ENCODE measurements at regions not wholly inside any gene's neighbourhood (a gene's known extent, or its start where the extent isn't known, plus 50 kb on each side); places are given as distances from the start of the nearest gene placed in this dataset.

DNA sequence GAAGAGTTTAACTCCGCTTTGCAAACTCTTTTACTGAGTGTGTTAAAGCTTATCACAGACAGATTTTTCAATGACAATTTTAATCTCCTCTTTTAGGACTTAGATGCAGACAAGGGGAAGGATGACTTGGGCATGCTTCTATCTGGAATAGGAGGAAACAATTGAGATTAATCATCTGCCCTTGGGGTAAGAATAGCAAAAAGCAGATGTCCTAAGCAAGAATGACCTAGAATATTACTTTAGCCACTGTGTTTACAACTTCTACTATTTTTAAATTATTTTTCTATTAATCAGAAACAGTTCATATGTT is 569.0 kb upstream of the ADGRL2 start:
- peaks cover 1% of the 10 kb centered on the region for H3K9me3 Mint-ChIP-seq
- intact Hi-C loops (cut with DNase I, micrococcal nuclease): no loop called here
- H3K27me3 Mint-ChIP-seq: no peaks in the 10 kb centered on the region
- Histone ChIP-seq H3K36me3 (ENCODE audit: insufficient read depth, low read length) (no peaks in the 10 kb centered on the region), H3K27me3 (ENCODE audit: control insufficient read depth in 1 of 2, insufficient read depth in 2 of 2, low read length in 2 of 2) (no peaks in the 10 kb centered on the region), H3K9me3 (ENCODE audit: control insufficient read depth in 1 of 2, insufficient read depth in 1 of 2, low read length in 2 of 2) (no peaks in the 10 kb centered on the region), H3K4me1 (ENCODE audit: insufficient read depth, low read length) (no peaks in the 10 kb centered on the region), H3K4me3 (ENCODE audit: low read length) (no peak overlapping the region), H3K27ac (ENCODE audit: low read depth in 1 of 2, low read length in 2 of 2) (no peak overlapping the region)
- ChIA-PET POLR2A (no interaction called here), CTCF (interaction anchor here (0.6 kb wide), 1 partner anchor 30 kb away, joined by 3 read pairs; no protein-coding TSS in a partner anchor)
- DNase-seq: no peak
- no peak overlapping the region for H3K27ac Mint-ChIP-seq
- no peak overlapping the region for H3K4me3 Mint-ChIP-seq
- H3K36me3 Mint-ChIP-seq (ENCODE audit: low read depth): no peaks in the 10 kb centered on the region
- H3K4me1 Mint-ChIP-seq (ENCODE audit: low read depth): no peaks in the 10 kb centered on the region
- TF ChIP-seq, protein P1, sequence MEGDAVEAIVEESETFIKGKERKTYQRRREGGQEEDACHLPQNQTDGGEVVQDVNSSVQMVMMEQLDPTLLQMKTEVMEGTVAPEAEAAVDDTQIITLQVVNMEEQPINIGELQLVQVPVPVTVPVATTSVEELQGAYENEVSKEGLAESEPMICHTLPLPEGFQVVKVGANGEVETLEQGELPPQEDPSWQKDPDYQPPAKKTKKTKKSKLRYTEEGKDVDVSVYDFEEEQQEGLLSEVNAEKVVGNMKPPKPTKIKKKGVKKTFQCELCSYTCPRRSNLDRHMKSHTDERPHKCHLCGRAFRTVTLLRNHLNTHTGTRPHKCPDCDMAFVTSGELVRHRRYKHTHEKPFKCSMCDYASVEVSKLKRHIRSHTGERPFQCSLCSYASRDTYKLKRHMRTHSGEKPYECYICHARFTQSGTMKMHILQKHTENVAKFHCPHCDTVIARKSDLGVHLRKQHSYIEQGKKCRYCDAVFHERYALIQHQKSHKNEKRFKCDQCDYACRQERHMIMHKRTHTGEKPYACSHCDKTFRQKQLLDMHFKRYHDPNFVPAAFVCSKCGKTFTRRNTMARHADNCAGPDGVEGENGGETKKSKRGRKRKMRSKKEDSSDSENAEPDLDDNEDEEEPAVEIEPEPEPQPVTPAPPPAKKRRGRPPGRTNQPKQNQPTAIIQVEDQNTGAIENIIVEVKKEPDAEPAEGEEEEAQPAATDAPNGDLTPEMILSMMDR (IDR thresholded peaks at IDR 0.05): no peak
- ATAC-seq (ENCODE audit: poor library complexity): no peak

GRCh38 chr1:81230983-81231728 is 569.6 kb upstream of the ADGRL2 start:
- POLR2A ChIA-PET: no interaction called here

DNA sequence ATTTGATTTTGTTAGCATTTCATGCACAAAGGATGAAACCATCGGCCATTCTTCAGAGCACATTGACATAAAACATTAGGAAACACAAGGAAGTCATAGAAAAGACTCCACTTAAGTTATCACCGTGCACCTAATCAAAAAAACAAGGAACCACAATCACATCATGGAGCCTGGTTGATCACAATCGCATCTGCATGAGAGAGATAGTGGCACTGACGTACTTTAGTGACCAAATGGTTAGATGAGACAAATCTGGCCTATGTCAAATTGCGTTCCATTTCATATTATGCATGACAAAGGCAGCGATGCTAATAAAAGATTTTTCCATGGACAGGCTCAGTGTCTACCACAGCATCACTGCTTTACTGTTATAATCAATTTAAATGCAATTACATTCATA is 571.8 kb upstream of the ADGRL2 start:
- no peak for ATAC-seq (ENCODE audit: poor library complexity)
- Mint-ChIP-seq H3K4me3 (no peak overlapping the region), H3K4me1 (ENCODE audit: low read depth) (no peaks in the 10 kb centered on the region), H3K27me3 (no peaks in the 10 kb centered on the region), H3K36me3 (ENCODE audit: low read depth) (no peaks in the 10 kb centered on the region), H3K9me3 (peaks cover 3% of the 10 kb centered on the region), H3K27ac (no peak overlapping the region)
- TF ChIP-seq, protein P1 (IDR thresholded peaks at IDR 0.05): no peak
- intact Hi-C loops (cut with DNase I, micrococcal nuclease): no loop called here
- no peaks in the 10 kb centered on the region for H3K36me3 ChIP-seq (ENCODE audit: insufficient read depth, low read length)
- CTCF ChIA-PET: no interaction called here
- H3K27ac ChIP-seq (ENCODE audit: low read depth in 1 of 2, low read length in 2 of 2): no peak overlapping the region
- no peaks in the 10 kb centered on the region for H3K27me3 ChIP-seq (ENCODE audit: control insufficient read depth in 1 of 2, insufficient read depth in 2 of 2, low read length in 2 of 2)
- no peaks in the 10 kb centered on the region for H3K4me1 ChIP-seq (ENCODE audit: insufficient read depth, low read length)
- no peak for DNase-seq
- no peak overlapping the region for H3K4me3 ChIP-seq (ENCODE audit: low read length)
- POLR2A ChIA-PET: no interaction called here
- H3K9me3 ChIP-seq (ENCODE audit: control insufficient read depth in 1 of 2, insufficient read depth in 1 of 2, low read length in 2 of 2): no peaks in the 10 kb centered on the region

More at GRCh38 chr1:81230983-81231728, 569.6 kb upstream of the ADGRL2 start:
- Mint-ChIP-seq H3K4me1 (ENCODE audit: low read depth) (no peaks in the 10 kb centered on the region), H3K36me3 (ENCODE audit: low read depth) (no peaks in the 10 kb centered on the region), H3K27me3 (no peaks in the 10 kb centered on the region), H3K4me3 (no peak overlapping the region), H3K9me3 (peaks cover 3% of the 10 kb centered on the region), H3K27ac (no peak overlapping the region)
- H3K9me3 ChIP-seq (ENCODE audit: control insufficient read depth in 1 of 2, insufficient read depth in 1 of 2, low read length in 2 of 2): no peaks in the 10 kb centered on the region
- no peak overlapping the region for H3K4me3 ChIP-seq (ENCODE audit: low read length)
- H3K27ac ChIP-seq (ENCODE audit: low read depth in 1 of 2, low read length in 2 of 2): no peak overlapping the region
- intact Hi-C loops (cut with DNase I, micrococcal nuclease): no loop called here
- TF ChIP-seq, protein P1 (IDR thresholded peaks at IDR 0.05): no peak
- no peaks in the 10 kb centered on the region for H3K36me3 ChIP-seq (ENCODE audit: insufficient read depth, low read length)
- CTCF ChIA-PET: no interaction called here
- no peak for ATAC-seq (ENCODE audit: poor library complexity)
- no peaks in the 10 kb centered on the region for H3K4me1 ChIP-seq (ENCODE audit: insufficient read depth, low read length)
- no peak for DNase-seq
- no peaks in the 10 kb centered on the region for H3K27me3 ChIP-seq (ENCODE audit: control insufficient read depth in 1 of 2, insufficient read depth in 2 of 2, low read length in 2 of 2)
